ENCODE measurements at regions not wholly inside any gene's neighbourhood (a gene's known extent, or its start where the extent isn't known, plus 50 kb on each side); places are given as distances from the start of the nearest gene placed in this dataset.

DNA sequence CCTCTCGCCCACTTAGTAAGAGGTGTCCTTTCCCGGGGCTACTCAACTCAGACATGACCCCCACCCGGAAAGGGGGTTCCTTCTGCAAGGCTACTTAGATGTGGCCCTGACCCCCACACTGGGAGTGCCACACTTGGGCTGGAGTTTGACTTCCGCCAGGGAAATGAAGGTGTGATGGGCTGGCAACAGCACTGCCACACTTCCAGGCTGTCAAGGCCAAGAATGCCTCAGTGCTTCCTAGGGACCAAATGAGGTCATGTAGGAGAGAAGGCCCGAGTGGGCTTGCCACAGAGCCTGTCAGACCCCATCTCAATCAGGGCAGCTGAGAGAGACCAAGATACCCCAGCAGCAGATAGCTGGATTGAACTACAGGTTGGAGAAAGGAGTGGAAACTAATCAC lies 55.5 kb downstream of the DRD1 start:
- no peak for DNase-seq

DNA sequence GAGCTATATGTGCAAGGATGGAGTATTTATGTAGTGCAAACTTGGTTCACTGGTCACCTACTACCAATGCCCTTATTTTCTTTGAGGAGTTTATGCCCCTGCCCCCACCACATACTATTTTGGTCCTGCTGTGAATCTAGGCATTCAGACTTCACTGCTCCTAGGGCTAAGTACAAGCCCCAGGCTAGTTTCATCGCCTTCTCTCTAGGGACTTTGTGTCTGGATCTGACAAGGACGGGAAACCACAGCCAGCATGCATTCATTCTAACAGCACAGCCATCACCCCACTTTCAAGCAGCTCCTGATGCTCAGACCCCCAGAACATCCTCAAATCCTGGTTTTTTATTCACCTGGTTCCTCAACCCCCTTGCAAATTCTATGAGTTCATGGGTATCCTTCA lies 56.8 kb downstream of the DRD1 start:
- DNase-seq: no peak

DNA sequence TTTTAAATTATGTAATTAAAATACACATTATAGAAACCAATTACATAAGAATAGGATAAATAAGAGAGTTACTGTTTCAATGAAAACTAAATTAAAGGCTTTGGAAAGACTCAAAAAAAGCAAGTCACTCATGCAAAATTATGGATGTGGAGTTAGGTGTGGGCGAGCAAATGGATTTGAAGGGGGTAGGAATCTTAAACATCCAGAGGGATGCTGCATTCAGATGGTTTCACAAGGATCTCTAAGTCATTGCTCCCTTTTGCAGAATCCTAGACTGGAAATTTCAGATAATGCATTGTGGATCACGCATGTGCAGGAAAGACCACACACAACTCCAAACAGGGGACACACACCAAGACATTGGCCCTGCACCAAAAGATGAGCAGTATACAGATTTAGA lies 57.5 kb downstream of the DRD1 start:
- no peak for DNase-seq

DNA sequence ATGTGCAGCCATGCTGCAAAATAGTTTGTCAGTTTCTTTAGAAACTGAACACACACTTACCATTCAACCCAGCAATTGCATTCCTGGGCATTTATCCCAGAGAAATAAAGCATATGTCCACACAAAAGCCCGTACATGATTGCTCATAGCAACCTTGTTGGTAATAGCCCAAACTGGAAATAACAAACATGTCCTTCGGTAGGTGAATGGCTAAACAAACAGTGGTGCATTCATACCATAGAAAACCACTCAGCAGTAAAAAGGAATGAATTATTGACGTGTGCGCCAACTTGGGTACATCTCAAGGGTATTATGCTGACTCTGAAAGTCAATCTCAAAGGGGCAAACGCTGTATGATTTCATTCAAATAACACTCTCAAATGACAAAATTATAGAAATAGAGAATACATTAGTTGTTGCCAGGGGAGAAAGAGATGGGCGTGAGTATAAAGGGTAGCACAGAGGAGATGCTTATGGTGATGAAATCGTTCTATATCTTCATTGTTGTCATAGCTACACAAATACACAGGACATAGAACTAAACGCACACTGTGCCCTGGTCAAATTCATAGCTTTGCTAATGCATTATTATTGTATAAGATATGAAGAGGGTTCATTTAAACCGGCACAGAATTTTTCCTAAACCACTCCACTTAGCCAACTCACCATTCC lies 58.2 kb downstream of the DRD1 start:
- DNase-seq: no peak

DNA sequence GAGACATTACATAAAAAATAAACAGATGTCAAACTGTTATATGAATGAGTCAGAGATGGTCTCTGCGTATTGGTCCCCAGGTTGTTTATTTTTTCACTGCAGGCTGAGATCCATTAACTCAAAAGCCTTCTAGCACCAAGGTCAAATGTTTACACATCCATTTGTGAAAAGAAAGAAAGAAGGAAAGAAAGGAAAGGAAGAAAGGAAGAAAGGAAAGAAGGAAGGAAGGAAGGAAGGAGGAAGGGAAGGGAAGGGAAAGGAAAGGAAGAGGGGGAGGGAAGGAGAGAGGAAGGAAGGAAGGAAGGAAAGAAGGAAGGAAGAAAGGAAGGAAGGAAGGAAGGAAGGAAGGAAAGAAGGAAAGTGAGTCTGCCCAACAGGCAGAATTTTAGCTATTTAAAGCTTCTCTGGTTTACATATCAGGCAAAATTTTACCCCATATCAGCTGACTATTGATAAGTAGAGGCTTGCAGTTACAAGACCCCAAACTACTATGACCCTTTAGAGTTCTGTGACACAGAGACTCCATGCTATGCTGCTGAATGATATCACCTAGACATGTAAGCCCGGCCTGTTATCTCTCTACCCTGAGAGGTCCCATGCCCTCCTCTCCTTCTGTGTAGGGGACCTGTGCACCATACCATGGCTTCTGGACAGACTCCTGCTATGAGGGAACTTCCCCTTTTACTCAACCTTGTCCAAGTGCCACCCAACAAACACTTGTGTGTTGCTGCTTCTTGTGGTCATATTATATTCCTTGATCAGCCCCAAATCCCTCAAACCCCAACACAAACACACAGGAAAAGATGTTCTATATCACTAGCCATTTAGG lies 59.0 kb downstream of the DRD1 start:
- no peak for DNase-seq

DNA sequence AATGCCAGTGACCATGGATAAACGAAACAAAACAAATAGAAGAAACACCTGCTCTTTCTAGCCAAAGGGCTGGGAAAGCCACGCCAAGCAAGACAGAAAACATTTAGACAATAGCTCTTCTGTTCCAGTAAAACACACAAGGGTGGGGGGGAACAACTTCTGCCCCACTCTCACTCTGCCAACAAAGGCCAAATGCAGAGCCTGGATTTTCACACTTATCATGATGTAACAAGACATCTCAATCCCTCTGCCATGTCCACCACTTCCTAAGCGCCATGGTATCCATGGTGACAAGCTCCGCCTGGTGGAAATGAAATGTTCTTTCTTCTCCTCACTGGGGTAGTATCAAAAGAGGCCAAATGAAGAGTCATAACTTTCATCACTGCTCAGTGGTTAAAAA lies 60.6 kb downstream of the DRD1 start:
- no peak for DNase-seq

DNA sequence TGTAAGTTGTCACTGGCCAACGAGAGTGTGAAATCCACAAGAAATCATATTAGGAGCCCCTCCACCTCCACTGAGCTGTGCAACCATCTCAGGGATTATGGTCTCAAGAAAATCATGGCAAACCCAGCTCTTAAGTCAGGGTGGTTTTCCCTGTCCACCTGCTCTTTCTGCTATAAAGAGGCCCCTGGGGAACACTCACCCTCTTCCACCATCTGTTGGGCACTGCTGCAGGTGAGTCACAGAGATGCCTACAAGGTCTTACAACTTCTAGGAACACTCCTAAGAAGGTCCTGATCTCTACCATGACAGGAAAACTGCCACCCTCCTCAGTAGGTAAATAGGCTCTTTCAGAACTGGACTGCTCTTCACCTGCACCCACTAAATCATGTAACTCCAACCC lies 61.8 kb downstream of the DRD1 start:
- DNase-seq: no peak

DNA sequence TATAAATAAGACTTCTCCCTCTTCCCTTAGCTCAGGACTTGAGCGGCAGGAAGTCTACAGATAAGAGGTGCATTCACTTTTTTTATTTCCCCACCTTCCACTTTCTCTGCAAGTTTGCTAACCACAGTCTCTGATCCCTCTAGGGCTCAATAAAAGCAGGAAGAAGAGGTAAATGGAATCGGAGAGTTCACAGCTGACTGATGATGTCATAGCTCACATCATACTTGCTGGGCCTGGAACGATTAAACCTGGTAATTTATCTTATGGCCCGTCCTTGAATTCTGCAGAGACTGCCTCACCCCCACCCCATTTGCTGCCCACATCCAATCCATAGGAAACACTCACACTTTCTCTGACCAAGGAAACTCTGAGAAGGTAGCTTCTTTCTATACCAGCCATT lies 62.9 kb downstream of the DRD1 start:
- no peak for DNase-seq

DNA sequence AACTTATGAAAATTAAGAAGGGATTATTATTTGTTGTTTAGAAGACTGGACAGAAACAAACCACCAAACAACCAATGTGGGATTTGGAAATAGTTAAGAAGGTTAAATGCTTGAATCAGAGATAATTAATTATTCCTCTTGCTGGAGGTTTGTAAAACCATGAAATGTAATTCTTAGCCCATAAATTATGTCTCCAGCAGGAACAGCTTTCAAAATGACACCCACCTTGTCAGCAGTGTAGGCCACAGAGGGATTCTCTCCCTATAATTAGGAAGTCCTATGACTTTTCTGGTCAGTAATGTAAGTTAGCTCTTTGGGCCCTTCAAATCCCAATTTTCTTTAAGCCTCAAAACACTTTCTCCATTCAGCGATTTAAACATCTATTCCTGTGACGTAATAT lies 63.3 kb downstream of the DRD1 start:
- no peak for DNase-seq

DNA sequence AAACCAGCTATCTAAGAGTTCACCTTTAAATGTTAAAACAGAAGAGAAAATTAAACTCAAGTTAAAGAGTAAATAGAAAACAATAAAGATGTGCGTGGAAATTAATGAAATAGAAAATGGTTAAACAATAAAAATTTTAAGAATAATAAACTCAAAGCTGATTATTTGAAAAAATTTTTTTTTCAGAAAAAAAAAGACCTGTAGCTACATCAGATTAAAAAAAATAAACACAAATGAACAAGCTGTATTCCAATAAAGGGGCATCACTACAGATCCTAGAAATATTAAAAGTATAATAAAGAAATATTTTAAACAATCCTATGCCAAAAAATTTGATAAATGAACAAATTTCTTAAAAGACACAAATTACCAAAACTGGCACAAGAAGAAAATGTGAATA lies 64.1 kb downstream of the DRD1 start:
- DNase-seq: no peak

DNA sequence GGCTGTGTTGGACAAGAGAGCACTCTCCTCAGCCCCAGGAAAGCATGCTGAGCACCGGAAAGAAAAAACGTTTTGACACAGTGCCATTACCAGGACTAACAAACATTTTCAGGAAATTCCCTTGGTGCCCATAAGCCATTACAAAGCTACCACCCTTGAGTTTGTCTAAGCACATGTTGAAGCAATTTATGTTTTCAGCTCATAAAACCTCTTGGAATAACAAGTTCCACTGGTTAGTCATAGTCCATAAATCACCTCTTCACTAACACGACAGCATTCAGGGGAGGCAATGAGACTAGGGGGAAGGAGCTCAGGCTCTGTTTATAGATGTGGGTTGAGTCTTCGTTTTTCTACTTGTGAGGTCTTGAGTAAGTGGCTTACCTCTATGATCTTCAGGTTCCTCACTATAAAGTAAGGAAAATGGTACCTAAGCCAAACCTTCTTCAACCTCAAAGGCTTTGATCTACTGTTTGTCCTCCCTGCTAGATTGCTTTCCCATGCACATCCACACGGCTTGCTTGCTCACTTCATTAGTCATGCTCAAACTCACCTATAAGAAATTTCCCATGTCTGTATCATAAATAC lies 65.4 kb downstream of the DRD1 start:
- peak; percentile 55 for DNase-seq

DNA sequence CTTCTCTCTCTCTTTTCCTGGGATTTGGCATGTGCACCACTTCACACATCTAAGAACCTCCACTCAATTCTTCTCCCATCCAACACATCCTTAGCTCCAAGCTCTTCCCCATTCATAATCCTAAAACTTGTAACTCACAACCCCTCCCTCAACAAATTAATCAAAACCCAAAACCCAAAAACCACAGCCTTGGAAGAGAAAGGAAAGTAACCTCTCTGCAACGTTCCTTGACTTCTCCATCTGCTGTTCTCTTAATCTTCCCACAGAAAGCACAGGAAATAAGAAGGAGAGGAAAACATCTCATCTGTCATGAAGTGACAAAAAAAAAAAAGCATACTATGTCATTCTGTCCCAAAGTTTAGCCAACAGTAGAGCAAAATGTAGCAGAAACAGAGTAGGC lies 66.2 kb downstream of the DRD1 start:
- no peak for DNase-seq

DNA sequence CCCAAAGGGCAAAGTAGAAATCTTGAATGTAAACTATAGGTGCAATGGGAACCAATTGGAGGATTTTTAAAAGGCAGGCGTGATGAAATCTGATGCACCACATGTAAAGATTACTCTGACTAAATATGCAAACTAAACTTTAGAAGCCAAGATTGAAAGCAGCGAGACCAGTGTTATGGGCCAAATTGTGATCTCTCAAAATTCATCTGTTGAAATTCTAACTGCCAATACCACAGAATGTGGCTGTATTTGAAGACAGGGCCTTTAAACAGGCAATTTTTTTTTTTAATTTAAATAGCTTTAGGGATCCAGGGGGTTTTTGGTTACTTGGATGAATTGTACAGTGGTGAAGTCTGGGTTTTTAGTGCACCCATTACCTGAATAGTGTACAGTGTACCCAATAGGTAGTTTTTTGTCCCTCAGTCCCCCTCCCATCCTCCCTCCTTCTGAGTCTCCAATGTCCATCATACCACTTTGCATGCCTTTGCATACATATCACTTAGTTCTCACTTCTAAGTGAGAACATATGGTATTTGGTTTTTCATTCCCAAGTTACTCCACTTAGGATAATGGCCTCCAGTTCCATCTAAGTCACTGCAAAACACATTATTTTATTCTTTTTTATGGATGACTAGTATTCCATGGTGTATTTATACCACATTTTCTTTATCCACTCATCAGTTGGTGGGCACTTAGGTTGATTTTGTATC lies 69.7 kb downstream of the DRD1 start:
- DNase-seq: no peak

DNA sequence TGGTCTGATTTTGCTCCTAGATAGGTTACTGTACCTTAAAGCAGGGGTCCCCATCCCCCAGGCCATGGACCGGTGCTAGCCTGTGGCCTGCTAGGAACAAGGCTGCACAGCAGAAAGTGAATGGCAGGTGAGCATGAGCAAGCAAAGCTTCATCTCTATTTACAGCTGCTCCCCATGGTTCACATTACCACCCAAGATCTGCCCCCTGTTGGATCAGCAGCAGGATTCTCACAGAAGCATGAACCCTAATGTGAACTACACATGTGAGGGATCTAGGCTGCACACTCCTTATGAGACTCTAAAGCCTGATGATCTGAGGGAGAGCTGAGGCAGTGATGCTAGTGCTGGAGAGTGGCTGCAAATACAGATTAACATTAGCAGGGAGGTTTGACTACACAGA lies 78.1 kb downstream of the DRD1 start:
- no peak for DNase-seq

DNA sequence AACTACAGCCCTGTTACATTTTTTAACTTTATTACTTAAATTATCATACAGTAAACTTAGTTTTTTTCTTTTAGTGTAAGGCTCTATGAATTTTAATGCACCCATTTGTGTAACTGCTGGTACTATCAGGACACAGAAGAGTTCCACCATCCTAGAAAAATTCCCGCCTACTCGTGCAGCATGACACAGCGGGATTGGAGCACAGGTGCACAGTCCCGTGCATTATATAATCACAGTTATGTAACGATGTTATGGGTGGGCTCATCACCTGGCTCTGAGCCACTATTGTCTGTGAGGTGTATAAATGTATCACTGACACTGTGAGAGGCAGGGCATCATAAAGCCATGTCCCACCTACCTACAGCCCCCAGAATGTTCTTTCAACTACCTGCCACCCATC lies 80.7 kb downstream of the DRD1 start:
- no peak for DNase-seq

DNA sequence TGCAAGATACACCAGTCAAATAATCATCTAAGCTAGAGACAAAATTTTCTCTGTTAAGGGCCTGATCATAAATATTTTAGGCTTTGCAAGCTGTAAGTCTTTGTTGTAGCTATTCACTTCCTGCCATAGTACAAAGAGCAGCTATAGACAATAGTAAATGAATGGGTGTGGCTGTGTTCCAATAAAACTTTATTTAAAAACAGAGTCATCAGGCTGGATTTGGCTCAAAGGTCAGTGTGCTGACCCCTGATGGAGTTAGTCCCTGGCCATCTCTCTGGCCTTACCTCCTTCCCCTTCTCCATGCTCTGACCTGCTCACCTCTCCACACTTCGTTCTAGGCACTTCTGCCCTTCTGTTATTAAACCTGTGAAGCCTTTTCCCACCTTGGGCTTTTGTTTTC lies 86.0 kb downstream of the DRD1 start:
- DNase-seq: no peak

DNA sequence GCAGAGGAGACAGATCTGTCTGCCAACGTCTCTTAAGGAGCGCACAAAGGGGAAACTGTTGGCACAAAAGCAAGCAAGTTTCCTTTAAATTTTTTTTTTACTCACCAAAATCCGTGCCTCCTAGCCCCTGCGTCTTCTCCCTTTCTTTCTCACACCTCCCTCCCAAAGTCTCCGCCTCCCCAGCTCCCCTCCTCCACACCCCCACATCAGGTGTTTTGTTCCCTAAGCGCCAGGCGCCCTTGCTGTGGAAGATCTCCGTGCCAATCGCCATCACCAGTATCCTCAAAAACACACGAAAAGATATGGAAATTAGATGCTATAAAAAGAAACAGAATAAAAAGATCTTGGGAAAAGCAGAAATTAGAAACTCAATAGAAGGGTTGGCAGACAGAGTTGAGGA lies 87.6 kb downstream of the DRD1 start:
- no peak for DNase-seq

DNA sequence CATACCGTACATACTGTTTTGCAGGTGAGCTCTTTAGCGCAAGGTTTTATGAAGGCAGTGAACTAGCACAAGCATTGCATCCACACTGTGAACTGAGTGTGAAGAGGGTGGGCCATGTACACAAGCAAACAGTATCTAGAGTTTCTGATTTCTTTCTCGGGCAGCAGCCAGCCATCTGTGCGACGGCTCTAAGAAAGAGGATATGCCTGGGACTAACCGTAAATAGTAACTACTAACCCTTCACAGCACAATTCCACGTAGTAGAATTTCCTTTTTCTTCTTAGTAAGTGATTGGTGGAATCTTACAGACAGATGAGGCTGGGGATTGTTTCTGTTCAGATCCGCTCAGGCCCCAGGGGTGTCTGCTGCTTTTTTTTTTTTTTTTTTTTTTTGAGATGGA lies 89.0 kb downstream of the DRD1 start:
- DNase-seq: no peak

DNA sequence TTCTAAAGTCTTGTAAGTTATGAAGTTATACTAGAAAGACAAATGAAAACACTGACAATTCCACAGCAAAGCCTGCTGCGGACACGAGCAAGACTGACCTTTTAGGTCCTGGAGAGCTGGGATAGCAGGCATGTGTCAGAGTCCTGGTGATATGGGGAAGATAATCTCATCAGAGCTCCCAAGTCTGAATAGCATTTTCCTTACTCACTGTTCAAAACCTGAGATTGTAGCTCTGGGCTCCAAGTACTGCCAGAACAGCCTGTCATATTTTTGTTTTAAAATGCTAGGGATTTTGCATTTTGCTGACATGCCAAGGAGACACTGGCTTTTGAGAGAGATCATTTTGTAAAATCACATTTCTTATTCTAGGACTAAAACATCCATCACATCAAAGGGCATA lies 90.1 kb downstream of the DRD1 start:
- DNase-seq: peak; percentile 8

DNA sequence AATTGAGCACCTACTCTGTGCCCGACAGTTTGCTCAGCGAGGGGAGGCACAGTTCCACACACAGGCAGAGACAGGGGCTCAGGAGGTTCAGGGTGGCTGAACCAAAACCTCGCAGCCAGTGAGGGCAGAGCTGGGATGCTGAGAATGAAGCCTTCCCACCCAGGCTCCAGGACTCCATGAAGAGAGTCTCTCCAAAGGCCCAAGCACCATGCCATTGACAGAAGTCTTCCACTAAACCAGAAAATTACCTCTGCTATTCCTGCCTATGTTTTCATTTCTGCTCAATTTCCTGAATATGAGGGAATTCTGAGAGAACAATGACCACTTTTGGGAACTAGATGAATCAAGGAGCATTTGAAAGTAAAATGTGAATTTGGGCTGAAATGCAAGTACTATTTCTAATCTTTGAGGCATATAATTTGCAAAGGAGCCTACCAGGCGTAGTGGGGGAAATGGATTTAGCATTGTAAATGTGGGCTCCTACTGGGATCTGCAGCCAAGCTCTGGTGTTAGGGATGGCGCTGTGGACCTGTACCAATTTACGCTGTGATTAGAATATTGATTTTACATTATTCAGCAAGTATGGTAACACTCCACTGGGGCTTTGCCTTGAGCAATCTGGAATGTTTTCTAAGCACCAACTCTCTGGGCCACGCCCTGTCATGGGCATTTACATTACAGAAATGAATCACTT lies 91.9 kb downstream of the DRD1 start:
- no peak for DNase-seq

DNA sequence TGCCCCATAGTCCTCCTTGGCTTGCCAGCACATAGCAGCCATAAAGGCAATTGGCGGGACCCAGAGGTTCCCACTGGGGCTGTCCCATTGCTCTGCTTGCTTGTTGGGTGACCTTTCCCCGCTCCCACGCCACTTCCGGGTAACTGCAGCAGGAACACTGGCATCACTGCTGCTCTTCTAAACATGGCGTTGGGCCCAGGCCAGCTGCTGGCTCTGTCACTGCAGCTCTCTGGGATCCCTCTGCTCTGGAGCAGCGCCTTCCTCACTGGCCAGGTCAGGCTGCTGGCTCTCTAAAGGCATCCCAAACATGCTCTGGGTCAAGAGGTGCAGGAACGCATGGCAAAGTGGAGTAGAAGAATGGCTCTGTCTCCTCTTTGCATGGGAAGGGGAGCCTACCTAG lies 92.9 kb downstream of the DRD1 start:
- no peak for DNase-seq

DNA sequence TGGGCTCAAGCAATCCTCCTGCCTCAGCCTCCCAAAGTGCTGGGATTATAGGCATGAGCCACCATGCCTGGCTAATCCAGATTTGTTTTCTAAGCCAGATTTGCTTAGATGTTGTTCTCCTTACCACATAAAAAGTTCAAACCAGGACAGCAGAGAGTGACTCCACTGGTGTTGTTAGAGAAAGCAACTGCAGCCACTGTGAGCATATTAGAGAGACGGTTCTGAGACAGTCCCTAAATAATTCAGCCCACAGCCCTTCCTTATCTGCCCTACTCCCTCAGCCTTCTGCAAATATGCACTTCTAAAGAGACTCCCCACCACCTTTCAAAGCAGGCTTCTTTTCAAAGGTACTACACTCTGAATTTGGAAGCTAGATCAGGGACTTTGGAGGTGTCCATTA lies 96.1 kb downstream of the DRD1 start:
- DNase-seq: no peak

DNA sequence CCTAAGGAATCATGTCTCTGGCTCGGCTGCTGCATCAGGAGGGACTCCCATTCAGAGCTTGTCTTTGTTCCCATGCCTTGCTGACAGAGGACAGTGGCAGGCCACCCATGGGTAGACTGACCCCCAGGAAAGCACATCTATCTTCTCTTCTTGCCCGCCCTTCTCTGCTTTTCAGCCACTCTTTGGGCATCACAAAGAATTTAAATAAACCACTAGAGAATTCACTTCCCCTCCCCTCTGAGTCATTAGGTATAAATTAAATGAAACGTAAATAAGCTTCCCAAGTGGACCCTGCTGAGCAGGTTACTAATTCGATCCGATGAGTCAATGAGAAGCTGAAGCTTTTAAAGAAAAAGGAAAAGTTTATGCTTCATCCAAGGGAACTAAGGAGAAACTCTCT lies 97.0 kb downstream of the DRD1 start:
- peak; percentile 43 for DNase-seq
